Natural killer cell (primary cell): ENCODE measurements at regions not wholly inside any gene's neighbourhood (a gene's known extent, or its start where the extent isn't known, plus 50 kb on each side); places are given as distances from the start of the nearest gene placed in this dataset.

Experiments
- ATAC-seq, 3 donors: fragments of 150-1000 bp in 2 of 3; fragments of 200-7000 bp in 1 of 3; cut with Tn5 transposase; 1 replicate in 1 of 3; 2 replicates in 2 of 3; pipeline ENCODE4 v1.10.0; 2021; ENCODE audit warnings: mild to moderate bottlenecking in 2 of 3, moderate library complexity in 2 of 3
- DNase-seq, 2 donors: peaks; one replicate each; pipeline versions ENCODE4 v3.0.0 to v3.0.0-alpha.2; 2013 to 2021; ENCODE audit warnings: mixed read lengths in 1 of 2
- H3K27ac ChIP-seq: one replicate; pipeline ENCODE4 v1.5.1; 2013; ENCODE audit warnings: mild to moderate bottlenecking, low read length
- H3K27me3 ChIP-seq: one replicate; pipeline ENCODE4 v1.6.1; 2013; ENCODE audit warnings: low read length; ENCODE audit not compliant: control insufficient read depth, insufficient read depth
- H3K36me3 ChIP-seq: one replicate; pipeline ENCODE4 v1.6.1; 2013; ENCODE audit warnings: low read length; ENCODE audit not compliant: control insufficient read depth, insufficient read depth
- H3K4me1 ChIP-seq: one replicate; pipeline ENCODE4 v1.6.1; 2013; ENCODE audit warnings: low read length; ENCODE audit not compliant: control insufficient read depth, insufficient read depth
- H3K4me3 ChIP-seq: one replicate; pipeline ENCODE4 v1.5.1; 2013; ENCODE audit warnings: low read length
- H3K9me3 ChIP-seq: one replicate; pipeline ENCODE4 v1.6.1; 2013; ENCODE audit warnings: low read length; ENCODE audit not compliant: control insufficient read depth, insufficient read depth
- H3K27ac Mint-ChIP-seq, 2 donors: one replicate each; pipeline ENCODE4 v1.8.0; 2022; ENCODE audit warnings: mild to moderate bottlenecking in 2 of 2, mixed read lengths in 2 of 2, moderate library complexity in 1 of 2
- H3K27me3 Mint-ChIP-seq, 2 donors: one replicate each; pipeline ENCODE4 v1.8.0; 2022; ENCODE audit warnings: low read depth in 2 of 2, mixed read lengths in 2 of 2
- H3K36me3 Mint-ChIP-seq: one replicate; pipeline ENCODE4 v1.8.0; 2022; ENCODE audit warnings: mixed read lengths
- H3K4me1 Mint-ChIP-seq, 2 donors: one replicate each; pipeline ENCODE4 v1.8.0; 2022; ENCODE audit warnings: mixed read lengths in 2 of 2
- H3K4me3 Mint-ChIP-seq: one replicate; pipeline ENCODE4 v1.8.0; 2022; ENCODE audit warnings: mild to moderate bottlenecking, moderate library complexity, mixed read lengths
- H3K9me3 Mint-ChIP-seq, 2 donors: one replicate each; pipeline ENCODE4 v1.8.0; 2022; ENCODE audit warnings: mixed read lengths in 2 of 2
- CTCF ChIP-seq: fragments of 200-600 bp; IDR thresholded peaks from one replicate; pipeline ENCODE4 v1.8.0; 2022; ENCODE audit warnings: antibody characterized with exemption
- WGBS: methylation state at CpG from one replicate; pipeline ENCODE4 v1.1.7; 2013; ENCODE audit warnings: missing lambda C conversion rate; ENCODE audit not compliant: insufficient coverage; 5-methylcytosine and 5-hydroxymethylcytosine counted together
- intact Hi-C: fragments of 100-400 bp; cut with micrococcal nuclease; formaldehyde crosslinking; loops from one replicate; pipeline ENCODE4 v1.14.2; 2022

- DNase-seq = peak in 1 of 2 donors; percentile 41
- Mint-ChIP-seq H3K27me3 (no peaks in the 10 kb centered on the region), H3K9me3 (peaks cover 0 to 2% of the 10 kb centered on the region in 2 donors), H3K27ac (peak overlapping the region; percentile 93 to 95), H3K4me1 (peaks cover 59 to 61% of the 10 kb centered on the region in 2 donors), H3K4me3 (peak overlapping the region; percentile 72), H3K36me3 (no peaks in the 10 kb centered on the region)
- Histone ChIP-seq H3K36me3 (no peaks in the 10 kb centered on the region), H3K9me3 (no peaks in the 10 kb centered on the region), H3K4me3 (no peak overlapping the region), H3K27me3 (no peaks in the 10 kb centered on the region), H3K4me1 (peaks cover 27% of the 10 kb centered on the region), H3K27ac (peak overlapping the region; percentile 95)
- intact Hi-C loops = loop anchor here (5.0 kb wide), 4 partner anchors 41 to 269 kb away; no protein-coding TSS in a partner anchor
- no peak for TF ChIP-seq CTCF
- 28% methylated on average over 7 of the region's 9 CpGs for WGBS
- peak; percentile 53 to 70 (median 55) for ATAC-seq
These were observed 76.4 kb upstream of the ZEB2 start for GRCh38 chr2:144596073-144596871.

GRCh38 chr2:144595686-144596072 is 75.8 kb upstream of the ZEB2 start:
- H3K4me3 Mint-ChIP-seq = peak overlapping the region; percentile 72
- H3K36me3 ChIP-seq = no peaks in the 10 kb centered on the region
- no peaks in the 10 kb centered on the region for H3K27me3 Mint-ChIP-seq
- H3K4me1 Mint-ChIP-seq = peaks cover 55 to 57% of the 10 kb centered on the region in 2 donors
- ATAC-seq (no peak), DNase-seq (no peak)
- H3K27ac Mint-ChIP-seq = peak overlapping the region; percentile 93 to 95
- H3K9me3 Mint-ChIP-seq = peaks cover 0 to 2% of the 10 kb centered on the region in 2 donors
- H3K27ac ChIP-seq = peak overlapping the region; percentile 95
- H3K36me3 Mint-ChIP-seq = no peaks in the 10 kb centered on the region
- no peaks in the 10 kb centered on the region for H3K9me3 ChIP-seq
- H3K27me3 ChIP-seq = no peaks in the 10 kb centered on the region
- no peak overlapping the region for H3K4me3 ChIP-seq
- H3K4me1 ChIP-seq = peaks cover 25% of the 10 kb centered on the region
- WGBS = 62% methylated on average over 4 of the region's 4 CpGs
- intact Hi-C loops = loop anchor here (5.0 kb wide), 4 partner anchors 42 to 268 kb away; no protein-coding TSS in a partner anchor
- TF ChIP-seq CTCF = no peak

GRCh38 chr2:144595279-144595678 is 75.4 kb upstream of the ZEB2 start:
- peak overlapping the region; percentile 93 to 95 for H3K27ac Mint-ChIP-seq
- WGBS = 89% methylated on average over 1 of the region's 2 CpGs

More at GRCh38 chr2:144595279-144595678, 75.4 kb upstream of the ZEB2 start:
- Mint-ChIP-seq H3K27me3 (no peaks in the 10 kb centered on the region), H3K4me1 (peaks cover 51 to 53% of the 10 kb centered on the region in 2 donors), H3K36me3 (no peaks in the 10 kb centered on the region), H3K4me3 (peak overlapping the region; percentile 72), H3K9me3 (peaks cover 0 to 2% of the 10 kb centered on the region in 2 donors)
- no peak for ATAC-seq
- H3K4me3 ChIP-seq = no peak overlapping the region
- H3K27ac ChIP-seq = no peak overlapping the region
- DNase-seq = no peak
- no peaks in the 10 kb centered on the region for H3K9me3 ChIP-seq
- H3K27me3 ChIP-seq = no peaks in the 10 kb centered on the region
- no peak for TF ChIP-seq CTCF
- no peaks in the 10 kb centered on the region for H3K36me3 ChIP-seq
- peaks cover 22% of the 10 kb centered on the region for H3K4me1 ChIP-seq
- intact Hi-C loops = loop anchor here (5.0 kb wide), 4 partner anchors 42 to 268 kb away; no protein-coding TSS in a partner anchor
